Effector memory CD8-positive, alpha-beta T cell (primary cell): ENCODE measurements at regions not wholly inside any gene's neighbourhood (a gene's known extent, or its start where the extent isn't known, plus 50 kb on each side); places are given as distances from the start of the nearest gene placed in this dataset.
"Not testable (repeated sequence)": the region's sequence is repeated elsewhere in the genome, so short reads cannot be mapped to it uniquely, and the experiment has no call there.

Experiments
- ATAC-seq: fragments of 150-1000 bp; cut with Tn5 transposase; replicated peaks from 2 replicates; pipeline ENCODE4 v1.10.0; 2021; ENCODE audit warnings: mild to moderate bottlenecking, moderate library complexity
- DNase-seq, 3 experiments: peaks; one replicate each; pipeline ENCODE4 v3.0.0; 2021
- H3K27ac Mint-ChIP-seq, 2 donors: one replicate each; pipeline ENCODE4 v1.8.0; 2022; ENCODE audit warnings: mild to moderate bottlenecking in 2 of 2, mixed read lengths in 2 of 2, moderate library complexity in 2 of 2
- H3K27me3 Mint-ChIP-seq, 2 donors: one replicate each; pipeline ENCODE4 v1.8.0; 2022; ENCODE audit warnings: mixed read lengths in 2 of 2
- H3K36me3 Mint-ChIP-seq: one replicate; pipeline ENCODE4 v1.8.0; 2022; ENCODE audit warnings: mild to moderate bottlenecking, moderate library complexity, mixed read lengths; ENCODE audit not compliant: insufficient read depth
- H3K4me1 Mint-ChIP-seq, 2 donors: one replicate each; pipeline ENCODE4 v1.8.0; 2022; ENCODE audit warnings: low read depth in 2 of 2, mixed read lengths in 2 of 2
- H3K4me3 Mint-ChIP-seq, 2 donors: one replicate each; pipeline ENCODE4 v1.8.0; 2022; ENCODE audit warnings: mild to moderate bottlenecking in 2 of 2, mixed read lengths in 2 of 2, moderate library complexity in 2 of 2
- H3K9me3 Mint-ChIP-seq, 2 donors: one replicate each; pipeline ENCODE4 v1.8.0; 2022; ENCODE audit warnings: mixed read lengths in 2 of 2

- not testable (repeated sequence) for H3K9me3 Mint-ChIP-seq, H3K4me1 Mint-ChIP-seq, H3K27ac Mint-ChIP-seq, H3K36me3 Mint-ChIP-seq, H3K4me3 Mint-ChIP-seq, ATAC-seq, DNase-seq, H3K27me3 Mint-ChIP-seq
These were observed 198.0 kb downstream of the LMLN start for GRCh38 chr3:198158007-198158406.

DNA sequence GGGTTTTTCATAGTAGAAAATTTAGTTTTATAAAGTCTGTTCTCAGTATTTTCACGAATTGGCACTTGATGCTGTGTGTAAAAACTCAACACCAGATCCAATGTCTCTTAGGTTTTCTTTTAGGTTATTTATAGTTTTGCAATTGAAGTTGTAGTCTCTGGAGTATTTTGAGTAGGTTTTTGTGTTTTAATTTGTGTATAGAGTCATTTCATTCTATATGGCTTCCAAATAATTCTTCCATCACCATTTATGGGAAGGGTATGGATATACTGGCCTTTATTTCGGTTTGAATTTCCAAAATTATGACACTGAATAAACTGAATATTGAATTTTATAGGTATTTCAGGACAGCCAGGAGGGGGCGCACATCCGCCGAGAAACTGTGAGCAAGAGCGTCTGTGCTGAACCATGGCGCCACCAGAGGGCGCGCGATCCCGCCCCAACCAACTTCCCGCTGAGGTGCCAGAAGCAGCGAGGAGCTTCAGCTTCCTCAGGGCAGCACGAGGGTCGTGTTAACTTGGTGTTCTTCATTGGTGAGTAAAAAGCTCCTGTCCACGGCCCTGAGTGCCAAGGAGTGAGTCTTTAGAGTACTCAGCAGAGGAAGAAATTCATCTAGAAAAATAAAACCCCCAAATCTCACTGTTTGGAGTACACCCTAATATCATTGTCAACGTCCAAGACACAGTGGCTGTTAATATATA is 207.5 kb downstream of the LMLN start:
- not testable (repeated sequence) for H3K36me3 Mint-ChIP-seq, H3K4me3 Mint-ChIP-seq, H3K27me3 Mint-ChIP-seq, H3K27ac Mint-ChIP-seq, H3K4me1 Mint-ChIP-seq, H3K9me3 Mint-ChIP-seq, ATAC-seq
- peak; percentile 48 to 60 (median 57) for DNase-seq

GRCh38 chr3:198170781-198171180 is 210.8 kb downstream of the LMLN start:
- H3K27ac Mint-ChIP-seq, H3K27me3 Mint-ChIP-seq, H3K36me3 Mint-ChIP-seq, H3K4me3 Mint-ChIP-seq, H3K4me1 Mint-ChIP-seq, ATAC-seq, DNase-seq, H3K9me3 Mint-ChIP-seq: not testable (repeated sequence)

DNA sequence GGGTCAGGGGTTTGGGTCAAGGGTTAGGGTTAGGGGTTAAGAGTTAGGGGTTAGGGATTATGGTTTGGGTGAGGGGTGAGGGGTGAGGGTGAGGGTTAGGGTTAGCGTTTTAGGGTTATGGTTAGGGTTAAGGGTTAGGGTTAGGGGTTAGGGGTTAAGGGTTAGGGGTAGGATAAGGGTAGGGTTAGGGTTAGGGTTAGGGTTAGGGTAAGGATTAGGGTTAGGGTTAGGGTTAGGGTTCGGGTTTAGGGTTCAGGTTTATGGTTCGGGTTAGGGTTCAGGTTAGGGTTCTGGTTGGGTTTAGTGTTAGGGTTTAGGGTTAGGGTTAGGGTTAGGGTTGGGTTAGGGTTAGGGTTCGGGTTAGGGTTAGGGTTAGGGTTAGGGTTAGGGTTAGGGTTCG is 213.1 kb downstream of the LMLN start:
- DNase-seq, H3K4me1 Mint-ChIP-seq, H3K36me3 Mint-ChIP-seq, H3K4me3 Mint-ChIP-seq, H3K9me3 Mint-ChIP-seq, H3K27ac Mint-ChIP-seq, H3K27me3 Mint-ChIP-seq, ATAC-seq: not testable (repeated sequence)

- H3K9me3 Mint-ChIP-seq, H3K27me3 Mint-ChIP-seq, ATAC-seq, DNase-seq, H3K27ac Mint-ChIP-seq, H3K4me1 Mint-ChIP-seq, H3K4me3 Mint-ChIP-seq, H3K36me3 Mint-ChIP-seq: not testable (repeated sequence)
These were observed 214.0 kb downstream of the LMLN start for GRCh38 chr3:198173929-198174574.
